Endodermal cell (in vitro differentiated cells): ENCODE measurements at regions not wholly inside any gene's neighbourhood (a gene's known extent, or its start where the extent isn't known, plus 50 kb on each side); places are given as distances from the start of the nearest gene placed in this dataset.

Source experiments
- DNase-seq: peaks from one replicate; pipeline ENCODE4 v3.0.0-alpha.2; 2017
- H3K27ac ChIP-seq: 2 replicates; pipeline ENCODE4 v1.5.1; 2013; ENCODE audit warnings: mild to moderate bottlenecking, low read depth, low read length, moderate library complexity
- H3K27me3 ChIP-seq: 2 replicates; pipeline ENCODE4 v1.6.1; 2013; ENCODE audit warnings: mild to moderate bottlenecking, low read length, moderate library complexity; ENCODE audit not compliant: insufficient read depth, control insufficient read depth, poor library complexity, severe bottlenecking
- H3K36me3 ChIP-seq: 2 replicates; pipeline ENCODE4 v1.7.0; 2013; ENCODE audit warnings: mild to moderate bottlenecking, low read length, moderate library complexity; ENCODE audit not compliant: control insufficient read depth, insufficient read depth
- H3K4me1 ChIP-seq: one replicate; pipeline ENCODE4 v1.7.0; 2013; ENCODE audit warnings: low read length; ENCODE audit not compliant: control insufficient read depth, insufficient read depth
- H3K4me3 ChIP-seq: 2 replicates; pipeline ENCODE4 v1.5.1; 2013; ENCODE audit warnings: mild to moderate bottlenecking, low read length, moderate library complexity
- H3K9ac ChIP-seq: 2 replicates; pipeline ENCODE4 v1.6.1; 2013; ENCODE audit warnings: mild to moderate bottlenecking, low read length, moderate library complexity; ENCODE audit not compliant: poor library complexity, severe bottlenecking; ENCODE audit errors: extremely low read depth
- H3K9me3 ChIP-seq: 2 replicates; pipeline ENCODE4 v1.6.1; 2013; ENCODE audit warnings: mild to moderate bottlenecking, low read length, moderate library complexity; ENCODE audit not compliant: control insufficient read depth
- H3K27ac Mint-ChIP-seq: 2 replicates; pipeline ENCODE4 v1.8.0; 2020; ENCODE audit warnings: mixed read lengths
- H3K27me3 Mint-ChIP-seq: 2 replicates; pipeline ENCODE4 v1.8.0; 2021; ENCODE audit warnings: mild to moderate bottlenecking, mixed read lengths; ENCODE audit not compliant: insufficient read depth
- H3K36me3 Mint-ChIP-seq: 2 replicates; pipeline ENCODE4 v1.8.0; 2020; ENCODE audit warnings: low read depth, mixed read lengths
- H3K4me1 Mint-ChIP-seq: 2 replicates; pipeline ENCODE4 v1.8.0; 2020; ENCODE audit warnings: mixed read lengths
- H3K4me3 Mint-ChIP-seq: 2 replicates; pipeline ENCODE4 v1.8.0; 2020; ENCODE audit warnings: mild to moderate bottlenecking, moderate library complexity, mixed read lengths
- H3K9me3 Mint-ChIP-seq: 2 replicates; pipeline ENCODE4 v1.8.0; 2020; ENCODE audit warnings: mild to moderate bottlenecking, mixed read lengths
- WGBS, 2 experiments: methylation state at CpG; one replicate each; pipeline versions ENCODE4 v1.1.5 to v1.1.7; 2013; ENCODE audit warnings: missing lambda C conversion rate in 2 of 2, mixed read lengths in 1 of 2; ENCODE audit not compliant: insufficient coverage in 1 of 2, insufficient read length in 1 of 2; 5-methylcytosine and 5-hydroxymethylcytosine counted together
- TF ChIP-seq, protein P1 (sequence below): fragments of 200-600 bp; sonication (generic); conservative IDR thresholded peaks from 2 replicates; pipeline ENCODE4 v1.5.0; 2021; ENCODE audit warnings: antibody characterized with exemption, mild to moderate bottlenecking

DNA sequence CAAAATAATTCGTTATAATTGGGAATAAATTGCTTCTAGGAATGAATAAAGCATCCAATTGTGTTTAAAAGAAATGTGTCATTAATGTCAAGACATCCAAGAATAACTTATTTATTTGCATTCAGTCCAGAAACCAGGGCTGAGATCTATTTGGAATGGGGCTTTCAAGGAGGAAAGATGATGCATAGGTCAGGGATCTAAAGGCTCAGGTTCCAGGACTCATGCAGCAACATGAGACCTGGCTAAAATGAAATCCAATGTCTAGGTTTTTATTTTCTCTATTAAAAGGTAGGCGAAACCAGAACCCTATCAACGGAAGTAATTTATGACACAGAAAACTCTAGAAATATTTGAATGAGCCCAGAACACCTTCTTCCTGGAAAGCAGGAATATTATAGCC, 376.8 kb downstream of the SEC16B start:
- no peak overlapping the region for H3K27ac ChIP-seq
- H3K27me3 Mint-ChIP-seq: peaks cover 6% of the 10 kb centered on the region
- TF ChIP-seq, protein P1, sequence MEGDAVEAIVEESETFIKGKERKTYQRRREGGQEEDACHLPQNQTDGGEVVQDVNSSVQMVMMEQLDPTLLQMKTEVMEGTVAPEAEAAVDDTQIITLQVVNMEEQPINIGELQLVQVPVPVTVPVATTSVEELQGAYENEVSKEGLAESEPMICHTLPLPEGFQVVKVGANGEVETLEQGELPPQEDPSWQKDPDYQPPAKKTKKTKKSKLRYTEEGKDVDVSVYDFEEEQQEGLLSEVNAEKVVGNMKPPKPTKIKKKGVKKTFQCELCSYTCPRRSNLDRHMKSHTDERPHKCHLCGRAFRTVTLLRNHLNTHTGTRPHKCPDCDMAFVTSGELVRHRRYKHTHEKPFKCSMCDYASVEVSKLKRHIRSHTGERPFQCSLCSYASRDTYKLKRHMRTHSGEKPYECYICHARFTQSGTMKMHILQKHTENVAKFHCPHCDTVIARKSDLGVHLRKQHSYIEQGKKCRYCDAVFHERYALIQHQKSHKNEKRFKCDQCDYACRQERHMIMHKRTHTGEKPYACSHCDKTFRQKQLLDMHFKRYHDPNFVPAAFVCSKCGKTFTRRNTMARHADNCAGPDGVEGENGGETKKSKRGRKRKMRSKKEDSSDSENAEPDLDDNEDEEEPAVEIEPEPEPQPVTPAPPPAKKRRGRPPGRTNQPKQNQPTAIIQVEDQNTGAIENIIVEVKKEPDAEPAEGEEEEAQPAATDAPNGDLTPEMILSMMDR: no peak
- H3K9me3 Mint-ChIP-seq: no peaks in the 10 kb centered on the region
- no peak overlapping the region for H3K4me3 Mint-ChIP-seq
- H3K27me3 ChIP-seq: peaks cover 39% of the 10 kb centered on the region
- 92 to 100% methylated on average over 2 to 3 of the region's 3 CpGs for WGBS, 2 experiments
- H3K9me3 ChIP-seq: no peaks in the 10 kb centered on the region
- H3K36me3 ChIP-seq: no peaks in the 10 kb centered on the region
- H3K27ac Mint-ChIP-seq: no peak overlapping the region
- H3K4me3 ChIP-seq: no peak overlapping the region
- no peak overlapping the region for H3K9ac ChIP-seq
- DNase-seq: no peak
- no peaks in the 10 kb centered on the region for H3K36me3 Mint-ChIP-seq
- H3K4me1 Mint-ChIP-seq: peaks cover 16% of the 10 kb centered on the region
- H3K4me1 ChIP-seq: no peaks in the 10 kb centered on the region

DNA sequence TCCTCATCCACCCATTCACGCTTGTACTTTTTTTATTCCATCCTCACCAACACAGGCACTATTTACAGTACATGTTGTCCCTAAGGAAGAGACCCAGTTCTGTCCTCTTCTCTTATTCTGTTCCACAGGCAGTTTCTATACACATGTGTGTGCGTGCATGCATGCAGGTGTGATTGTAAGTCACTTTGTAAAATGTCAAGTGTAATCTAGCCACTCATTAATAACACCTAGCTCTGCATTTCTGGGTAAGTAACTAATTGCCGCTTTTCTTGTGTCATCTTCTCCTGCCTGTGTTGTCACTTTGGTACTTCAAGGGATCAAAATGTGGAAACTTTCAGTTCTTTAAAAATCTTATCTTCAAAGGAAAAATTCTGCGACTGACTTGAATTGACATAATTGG, 377.2 kb downstream of the SEC16B start:
- 92 to 100% methylated on average over 2 to 4 of the region's 4 CpGs for WGBS, 2 experiments

DNA sequence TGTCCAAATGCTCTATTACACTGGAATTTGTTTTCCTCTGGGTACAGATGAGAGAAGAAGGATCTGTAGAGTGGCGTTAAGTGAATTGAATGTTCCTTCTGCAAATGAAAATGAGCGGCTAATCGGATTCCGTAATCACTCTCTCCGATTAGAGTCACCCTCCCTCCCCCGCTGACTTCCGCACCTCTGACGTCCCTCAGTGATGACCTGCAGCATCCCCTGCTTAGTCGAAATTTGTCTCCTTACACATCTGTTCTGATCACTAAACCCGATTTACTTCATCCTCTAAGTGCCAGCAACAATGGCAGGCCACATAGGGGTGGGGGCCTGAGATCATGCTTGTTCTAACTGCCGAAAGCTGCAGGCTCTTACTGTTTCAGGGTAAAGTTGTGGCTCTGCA, 378.7 kb downstream of the SEC16B start:
- Mint-ChIP-seq H3K9me3 (no peaks in the 10 kb centered on the region), H3K27ac (no peak overlapping the region), H3K36me3 (no peaks in the 10 kb centered on the region), H3K4me3 (no peak overlapping the region), H3K27me3 (peaks cover 6% of the 10 kb centered on the region), H3K4me1 (peaks cover 23% of the 10 kb centered on the region)
- H3K36me3 ChIP-seq: no peaks in the 10 kb centered on the region
- TF ChIP-seq, protein P1: no peak
- H3K4me1 ChIP-seq: no peaks in the 10 kb centered on the region
- no peak overlapping the region for H3K4me3 ChIP-seq
- no peak overlapping the region for H3K9ac ChIP-seq
- H3K27me3 ChIP-seq: peaks cover 24% of the 10 kb centered on the region
- no peak overlapping the region for H3K27ac ChIP-seq
- no peaks in the 10 kb centered on the region for H3K9me3 ChIP-seq
- WGBS, 2 experiments: 80 to 87% methylated on average over 10 to 11 of the region's 11 CpGs
- DNase-seq: no peak

More for the DNA sequence above, 377.2 kb downstream of the SEC16B start:
- H3K9me3 ChIP-seq: no peaks in the 10 kb centered on the region
- no peak overlapping the region for H3K27ac ChIP-seq
- peaks cover 38% of the 10 kb centered on the region for H3K27me3 ChIP-seq
- no peaks in the 10 kb centered on the region for H3K36me3 ChIP-seq
- H3K4me1 ChIP-seq: no peaks in the 10 kb centered on the region
- Mint-ChIP-seq H3K4me1 (peaks cover 20% of the 10 kb centered on the region), H3K27ac (no peak overlapping the region), H3K36me3 (no peaks in the 10 kb centered on the region), H3K4me3 (no peak overlapping the region), H3K27me3 (peaks cover 6% of the 10 kb centered on the region), H3K9me3 (no peaks in the 10 kb centered on the region)
- TF ChIP-seq, protein P1: no peak
- no peak overlapping the region for H3K4me3 ChIP-seq
- DNase-seq: no peak
- H3K9ac ChIP-seq: no peak overlapping the region
